GM12874 (cell line): ENCODE measurements at regions not wholly inside any gene's neighbourhood (a gene's known extent, or its start where the extent isn't known, plus 50 kb on each side); places are given as distances from the start of the nearest gene placed in this dataset.

Experiments used
- CTCF ChIP-seq: IDR thresholded peaks from 2 replicates; pipeline ENCODE4 v1.5.1; 2011; ENCODE audit warnings: low read depth, mild to moderate bottlenecking, control low read depth, low read length, moderate library complexity; ENCODE audit not compliant: insufficient read depth

GRCh38 chr16:86710602-86710950 lies 132.2 kb downstream of the FOXL1 start:
- no peak for TF ChIP-seq CTCF

- TF ChIP-seq CTCF, result no peak
Measured at GRCh38 chr16:86712158-86713009, 134.0 kb downstream of the FOXL1 start.

- no peak for TF ChIP-seq CTCF
Measured at GRCh38 chr16:86713021-86713631, 134.8 kb downstream of the FOXL1 start.

- TF ChIP-seq CTCF, result no peak
Measured at GRCh38 chr16:86714166-86714565, 135.8 kb downstream of the FOXL1 start.

- no peak for TF ChIP-seq CTCF
Measured at GRCh38 chr16:86716649-86717048, 138.3 kb downstream of the FOXL1 start.

GRCh38 chr16:86718118-86718517 lies 139.8 kb downstream of the FOXL1 start:
- TF ChIP-seq CTCF, result no peak

- TF ChIP-seq CTCF, result no peak
Measured at GRCh38 chr16:86722970-86723369, 144.6 kb downstream of the FOXL1 start.
